ENCODE measurements at regions not wholly inside any gene's neighbourhood (a gene's known extent, or its start where the extent isn't known, plus 50 kb on each side); places are given as distances from the start of the nearest gene placed in this dataset.

DNA sequence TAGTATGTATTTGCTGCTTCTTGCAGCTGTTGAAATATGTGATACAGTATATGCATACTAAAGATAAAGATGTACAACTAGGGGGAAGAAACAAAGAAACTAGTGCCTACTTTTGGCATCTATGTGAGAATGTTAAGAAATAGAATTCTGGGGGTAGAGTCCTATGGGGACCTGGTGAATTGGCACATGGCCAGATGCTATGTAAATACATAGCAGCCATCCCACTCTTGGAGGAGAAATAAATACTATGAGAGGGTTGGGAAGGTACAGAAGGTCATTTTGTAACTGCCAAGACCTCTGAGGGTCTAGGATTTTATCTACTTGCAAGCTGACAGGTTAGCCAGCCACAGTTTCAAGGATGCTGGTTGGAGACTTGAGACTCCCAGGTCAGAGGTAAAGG lies 298.3 kb upstream of the TBL1XR1 start:
- Histone ChIP-seq H3K4me3 (ENCODE audit: extremely low read depth in 1 of 4, insufficient read depth in 2 of 4, low read depth in 3 of 4, low read length in 4 of 4) (no peak overlapping the region), H4K91ac (replicated peaks; ENCODE audit: insufficient read length, low read length) (no peak overlapping the region), H3K4ac (replicated peaks; ENCODE audit: insufficient read length, low read depth, low read length) (no peak overlapping the region), H3K4me2 (ENCODE audit: insufficient read depth in 1 of 2, low read depth in 2 of 2, low read length in 2 of 2) (no peak overlapping the region), H3K18ac (ENCODE audit: extremely low read depth, low read length) (no peak overlapping the region), H3K9me3 (ENCODE audit: insufficient read depth in 2 of 2, low read depth in 1 of 2, low read length in 1 of 2) (no peaks in the 10 kb centered on the region), H3K27ac (ENCODE audit: low read depth, low read length) (no peak overlapping the region), H2AFZ (ENCODE audit: low read length) (no peak overlapping the region), H3K23me2 (ENCODE audit: low read depth, low read length) (no peaks in the 10 kb centered on the region), H3K79me1 (ENCODE audit: low read depth, low read length) (no peaks in the 10 kb centered on the region), H3K9ac (replicated peaks in 1 of 4; ENCODE audit: extremely low read depth in 1 of 4, low read depth in 3 of 4, low read length in 3 of 4) (no peak overlapping the region), H3K79me2 (ENCODE audit: control insufficient read depth in 1 of 2, insufficient read depth in 2 of 2, low read length in 2 of 2) (no peaks in the 10 kb centered on the region), H4K20me1 (replicated peaks in 1 of 2; ENCODE audit: control insufficient read depth in 1 of 2, insufficient read depth in 2 of 2, low read length in 2 of 2) (no peaks in the 10 kb centered on the region), H2BK120ac (replicated peaks; ENCODE audit: low read depth, low read length) (no peak overlapping the region), H4K8ac (ENCODE audit: extremely low read depth, insufficient read depth, low read length) (no peak overlapping the region), H2BK5ac (ENCODE audit: low read depth, low read length) (no peak overlapping the region), H2BK20ac (ENCODE audit: low read length) (no peak overlapping the region), H3K27me3 (replicated peaks in 1 of 4; ENCODE audit: control insufficient read depth in 3 of 4, extremely low read depth in 1 of 4, insufficient read depth in 3 of 4, low read length in 3 of 4) (no peaks in the 10 kb centered on the region), H2BK15ac (ENCODE audit: low read length) (no peak overlapping the region), H3K4me1 (replicated peaks in 1 of 4; ENCODE audit: control insufficient read depth in 3 of 4, insufficient read depth in 4 of 4, low read length in 3 of 4) (no peaks in the 10 kb centered on the region), H3K56ac (replicated peaks; ENCODE audit: insufficient read length, low read depth, low read length) (no peak overlapping the region), H2BK12ac (ENCODE audit: low read depth, low read length) (no peak overlapping the region), H3K23ac (ENCODE audit: insufficient read length) (no peak overlapping the region), H3K14ac (ENCODE audit: insufficient read length) (no peak overlapping the region), H3K36me3 (ENCODE audit: control insufficient read depth in 2 of 4, insufficient read depth in 4 of 4, low read length in 3 of 4) (no peaks in the 10 kb centered on the region), H2AK5ac (ENCODE audit: low read depth, low read length) (no peak overlapping the region), H4K5ac (ENCODE audit: insufficient read length, low read depth, low read length) (no peak overlapping the region)
- CTCF ChIA-PET (ENCODE audit: partially characterized antibody) = interaction anchor here (1.1 kb wide), 1 partner anchor 26 kb away, joined by 6 read pairs; no protein-coding TSS in a partner anchor
- POLR2A ChIA-PET (ENCODE audit: partially characterized antibody) = no interaction called here
- TF ChIP-seq PHF8 (conservative IDR thresholded peaks at IDR 0.05; ENCODE audit: low read depth, low read length) (no peak), SAP30 (IDR thresholded peaks at IDR 0.05; ENCODE audit: insufficient read depth, insufficient replicate concordance, low read length) (no peak), EP300 (IDR thresholded peaks at IDR 0.05; ENCODE audit: borderline replicate concordance in 1 of 2, low read depth in 2 of 2, low read length in 2 of 2) (no peak)
- FAIRE-seq (no peak), DNase-seq (ENCODE audit: low read depth in 1 of 2, low spot score in 2 of 2) (no peak)
